Endothelial cell of hepatic sinusoid (primary cell): ENCODE measurements at regions not wholly inside any gene's neighbourhood (a gene's known extent, or its start where the extent isn't known, plus 50 kb on each side); places are given as distances from the start of the nearest gene placed in this dataset.
"Not testable (repeated sequence)": the region's sequence is repeated elsewhere in the genome, so short reads cannot be mapped to it uniquely, and the experiment has no call there.

Experiments
- in situ Hi-C: cut with HindIII; loops from 2 replicates; pipeline ENCODE4 v1.10.0; 2017; ENCODE audit warnings: low sequenced_read_pairs

- in situ Hi-C loops: no loop called here
Observed at GRCh38 chr9:129309041-129309430, 131.0 kb upstream of the IER5L start.

GRCh38 chr9:129307227-129307970 lies 129.3 kb upstream of the IER5L start:
- in situ Hi-C loops: no loop called here

- in situ Hi-C loops: no loop called here
Observed at GRCh38 chr9:129306318-129306973, 128.4 kb upstream of the IER5L start.

GRCh38 chr9:129305246-129305645 lies 127.2 kb upstream of the IER5L start:
- in situ Hi-C loops: no loop called here

- in situ Hi-C loops: no loop called here
Observed at GRCh38 chr9:129301941-129302340, 123.9 kb upstream of the IER5L start.

GRCh38 chr9:129296195-129296594 lies 118.1 kb upstream of the IER5L start:
- in situ Hi-C loops: not testable (repeated sequence)

GRCh38 chr9:129291041-129291501 lies 113.0 kb upstream of the IER5L start:
- in situ Hi-C loops: no loop called here

- in situ Hi-C loops: no loop called here
Observed at GRCh38 chr9:129290606-129291005, 112.5 kb upstream of the IER5L start.

GRCh38 chr9:129289883-129290282 lies 111.8 kb upstream of the IER5L start:
- in situ Hi-C loops: no loop called here

GRCh38 chr9:129289131-129289731 lies 111.2 kb upstream of the IER5L start:
- in situ Hi-C loops: no loop called here

- in situ Hi-C loops: no loop called here
Observed at GRCh38 chr9:129287619-129288305, 109.7 kb upstream of the IER5L start.

- in situ Hi-C loops: no loop called here
Observed at GRCh38 chr9:129285979-129286772, 108.1 kb upstream of the IER5L start.

- in situ Hi-C loops: no loop called here
Observed at GRCh38 chr9:129285382-129285781, 107.3 kb upstream of the IER5L start.

GRCh38 chr9:129284607-129285291 lies 106.7 kb upstream of the IER5L start:
- in situ Hi-C loops: no loop called here

GRCh38 chr9:129283705-129284606 lies 105.9 kb upstream of the IER5L start:
- in situ Hi-C loops: no loop called here

GRCh38 chr9:129283291-129283691 lies 105.2 kb upstream of the IER5L start:
- in situ Hi-C loops: no loop called here

- in situ Hi-C loops: no loop called here
Observed at GRCh38 chr9:129282731-129283211, 104.7 kb upstream of the IER5L start.

GRCh38 chr9:129282272-129282671 lies 104.2 kb upstream of the IER5L start:
- in situ Hi-C loops: no loop called here
